Sigmoid colon (tissue), 4 donors: ENCODE measurements at regions not wholly inside any gene's neighbourhood (a gene's known extent, or its start where the extent isn't known, plus 50 kb on each side); places are given as distances from the start of the nearest gene placed in this dataset.

Experiments
- CTCF ChIP-seq, 4 experiments: fragments of 450-650 bp in 3 of 4; fragments of 200-600 bp in 1 of 4; IDR thresholded peaks; one replicate each; pipeline ENCODE4 v1.5.1; 2016 to 2019; ENCODE audit warnings: antibody characterized with exemption in 4 of 4, mild to moderate bottlenecking in 3 of 4, moderate library complexity in 2 of 4
- POLR2AphosphoS5 ChIP-seq, 4 donors: sonication (generic); formaldehyde crosslinking; IDR thresholded peaks; one replicate each; pipeline ENCODE4 v1.6.1; 2017; ENCODE audit warnings: antibody characterized with exemption in 4 of 4

DNA sequence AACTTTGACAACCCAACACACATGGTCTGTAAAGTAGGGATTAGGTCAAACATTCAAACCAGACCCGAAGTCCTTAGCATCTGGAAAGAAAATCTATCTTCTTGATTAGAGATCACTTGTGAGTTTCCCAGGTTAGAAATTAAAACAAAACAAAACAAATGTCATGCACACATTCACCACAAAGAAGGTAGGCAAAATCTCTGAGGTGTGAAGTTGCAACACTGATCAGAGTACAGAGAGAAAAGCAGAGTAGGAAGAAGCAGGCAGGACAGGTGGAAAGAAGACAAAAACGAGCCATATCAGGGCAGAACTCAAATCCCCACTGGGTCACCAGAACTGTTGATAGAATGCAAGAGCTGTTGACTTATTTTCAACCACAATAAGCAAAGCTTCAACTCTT lies 102.8 kb upstream of the THSD7A start:
- TF ChIP-seq CTCF (IDR thresholded peaks at IDR 0.05) (no peak), POLR2AphosphoS5 (IDR thresholded peaks at IDR 0.05) (no peak)
